ENCODE measurements at regions not wholly inside any gene's neighbourhood (a gene's known extent, or its start where the extent isn't known, plus 50 kb on each side); places are given as distances from the start of the nearest gene placed in this dataset.

GRCh38 chr2:223532712-223533111 is 69.4 kb downstream of the SCG2 start:
- TF ChIP-seq CTCF (conservative IDR thresholded peaks at IDR 0.05; ENCODE audit: low read length) = no peak
- no peak overlapping the region for H3K4me3 ChIP-seq (ENCODE audit: low read length)

DNA sequence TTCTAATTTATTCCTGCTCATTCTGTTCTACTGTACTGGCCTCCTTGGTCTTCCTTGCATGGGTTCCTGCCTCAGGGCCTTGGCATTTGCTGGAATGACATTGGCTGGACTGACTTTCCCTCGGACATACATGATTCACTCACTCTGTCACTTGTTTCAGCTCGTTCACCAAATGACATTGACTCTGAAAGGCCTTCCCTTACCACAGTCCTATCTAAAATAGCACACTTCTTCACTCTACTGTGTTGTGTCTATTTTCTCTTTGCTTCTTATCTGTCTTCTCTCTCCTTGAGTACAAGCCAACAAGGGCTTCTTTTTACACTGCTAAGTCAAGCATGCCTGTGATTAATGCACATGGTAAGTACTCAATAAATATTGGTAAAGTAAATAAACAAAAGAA is 65.6 kb downstream of the SCG2 start:
- no peak for DNase-seq (ENCODE audit: low read depth)
- H3K4me3 ChIP-seq (ENCODE audit: low read length) = no peak overlapping the region
- no peak for TF ChIP-seq CTCF (conservative IDR thresholded peaks at IDR 0.05; ENCODE audit: low read length)

More at GRCh38 chr2:223532712-223533111, 69.4 kb downstream of the SCG2 start:
- DNase-seq (ENCODE audit: low read depth) = no peak

DNA sequence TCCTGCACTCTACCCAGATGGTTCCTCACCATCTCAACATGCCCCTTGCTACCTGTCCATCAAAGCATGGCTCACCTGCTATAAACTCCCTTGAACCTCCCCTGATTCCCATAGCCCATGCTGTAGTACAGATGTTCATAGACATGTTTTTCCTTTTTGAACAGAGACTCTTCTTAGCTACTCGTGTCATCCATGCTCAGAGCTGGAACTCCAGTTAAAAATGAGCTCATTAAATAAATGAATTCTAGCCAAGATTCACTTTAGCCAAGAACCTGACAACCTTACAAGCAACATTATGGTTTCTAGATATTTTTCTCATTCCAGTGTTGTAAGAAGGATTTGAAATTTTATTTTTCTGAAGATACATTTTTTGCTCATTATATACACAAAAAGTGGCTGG is 65.0 kb downstream of the SCG2 start:
- DNase-seq (ENCODE audit: low read depth) = no peak
- TF ChIP-seq CTCF (conservative IDR thresholded peaks at IDR 0.05; ENCODE audit: low read length) = no peak
- no peak overlapping the region for H3K4me3 ChIP-seq (ENCODE audit: low read length)

DNA sequence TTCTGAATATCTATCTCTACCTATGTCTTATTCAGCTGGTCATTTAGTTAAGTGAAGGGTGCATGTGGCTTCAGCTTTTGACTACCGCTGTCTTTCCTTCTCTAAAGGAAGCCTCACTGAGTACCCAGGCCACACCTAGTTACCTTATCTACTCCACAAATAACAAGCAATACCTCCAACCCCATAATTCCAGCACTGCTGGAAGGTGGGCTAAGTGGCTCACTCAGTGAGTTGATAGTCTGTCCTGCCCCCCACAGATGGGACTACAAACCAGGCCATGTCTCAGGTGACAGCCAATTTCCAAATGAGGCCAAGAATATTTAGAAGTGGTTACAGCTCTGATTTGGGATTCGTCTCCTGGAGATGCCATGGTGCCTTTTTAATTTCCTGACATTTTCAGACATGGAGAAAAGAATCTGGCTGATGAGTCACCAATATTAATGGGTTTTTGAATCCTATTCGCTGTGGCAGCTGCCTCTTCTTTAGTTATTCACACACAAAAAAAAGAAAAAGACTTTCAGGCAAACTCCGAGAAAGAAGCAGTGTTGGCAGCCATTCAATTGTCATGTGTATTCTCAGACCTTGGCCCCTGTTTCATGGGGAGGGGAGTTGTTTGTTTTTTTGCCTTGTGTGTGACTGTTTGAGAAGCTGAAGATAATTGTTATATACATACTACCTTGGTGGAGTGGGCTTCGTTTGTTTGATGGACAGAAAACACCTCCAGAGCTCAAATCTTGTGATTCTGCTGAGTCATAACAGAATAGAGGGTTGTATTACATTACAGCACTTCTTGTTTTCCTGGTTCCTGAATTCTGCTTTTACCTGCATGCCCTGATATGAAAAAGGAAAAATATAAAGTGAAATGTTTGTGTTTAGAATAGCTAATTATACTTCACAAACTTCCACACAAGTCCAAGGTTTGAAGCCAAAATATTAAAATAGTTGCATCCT is 64.2 kb downstream of the SCG2 start:
- no peak for DNase-seq (ENCODE audit: low read depth)
- TF ChIP-seq CTCF (conservative IDR thresholded peaks at IDR 0.05; ENCODE audit: low read length) = no peak
- H3K4me3 ChIP-seq (ENCODE audit: low read length) = no peak overlapping the region

- no peak overlapping the region for H3K4me3 ChIP-seq (ENCODE audit: low read length)
- no peak for DNase-seq (ENCODE audit: low read depth)
These were observed 63.2 kb downstream of the SCG2 start for GRCh38 chr2:223538920-223539440.

DNA sequence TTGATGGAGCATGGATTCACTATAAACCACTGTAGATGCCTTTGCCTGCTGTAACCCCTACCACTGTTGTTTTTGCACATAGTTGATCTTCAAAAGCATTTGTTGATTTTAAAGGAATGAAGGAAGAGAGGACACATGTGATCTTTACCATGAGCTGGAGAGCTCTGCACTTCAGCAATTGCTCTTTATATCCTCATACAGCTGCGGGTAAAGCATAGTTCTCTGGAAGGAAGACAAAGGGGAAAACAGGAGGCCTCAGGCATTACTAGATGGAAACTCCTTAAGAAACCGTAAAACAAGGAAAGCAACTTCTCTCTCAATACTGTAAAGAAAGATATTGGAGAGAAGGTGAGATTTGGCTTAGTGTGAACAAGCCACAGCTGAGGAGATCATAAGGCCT is 60.6 kb downstream of the SCG2 start:
- H3K4me3 ChIP-seq (ENCODE audit: low read length) = no peak overlapping the region
- no peak for DNase-seq (ENCODE audit: low read depth)
- TF ChIP-seq CTCF (conservative IDR thresholded peaks at IDR 0.05; ENCODE audit: low read length) = no peak

More at GRCh38 chr2:223538920-223539440, 63.2 kb downstream of the SCG2 start:
- no peak for TF ChIP-seq CTCF (conservative IDR thresholded peaks at IDR 0.05; ENCODE audit: low read length)

DNA sequence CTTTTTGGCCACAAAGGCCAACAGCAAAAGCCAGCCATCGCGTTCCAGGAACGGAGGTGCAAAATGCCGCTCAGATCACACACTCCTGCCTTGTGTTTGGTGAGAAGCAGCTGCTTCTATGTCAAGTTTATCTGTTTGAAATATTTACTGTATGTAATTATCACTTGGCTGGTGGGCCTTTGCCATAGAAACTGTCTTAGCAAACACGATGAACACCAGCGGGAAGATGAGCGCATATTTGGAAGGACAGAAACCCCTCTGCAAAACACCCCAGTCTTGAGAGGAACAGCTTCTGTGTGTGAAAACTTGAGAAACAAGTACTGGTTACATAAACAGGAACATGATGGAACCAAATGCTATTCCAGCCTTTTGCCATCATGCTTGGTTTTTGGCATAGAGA is 59.7 kb downstream of the SCG2 start:
- DNase-seq (ENCODE audit: low read depth) = no peak
- TF ChIP-seq CTCF (conservative IDR thresholded peaks at IDR 0.05; ENCODE audit: low read length) = no peak
- H3K4me3 ChIP-seq (ENCODE audit: low read length) = no peak overlapping the region
